Chondrocyte (in vitro differentiated cells): ENCODE measurements at regions not wholly inside any gene's neighbourhood (a gene's known extent, or its start where the extent isn't known, plus 50 kb on each side); places are given as distances from the start of the nearest gene placed in this dataset.
A peak's percentile ranks its signal among the peaks of the same experiment; 100 is the strongest.

Source experiments
- DNase-seq: peaks from one replicate; pipeline ENCODE4 v3.0.0; 2021; ENCODE audit warnings: mixed read lengths, low spot score
- H3K27ac Mint-ChIP-seq: one replicate; pipeline ENCODE4 v1.8.0; 2021; ENCODE audit warnings: mild to moderate bottlenecking, moderate library complexity, mixed read lengths; ENCODE audit not compliant: unreplicated experiment
- H3K27me3 Mint-ChIP-seq: 2 replicates; pipeline ENCODE4 v1.8.0; 2021; ENCODE audit warnings: low read depth, mixed read lengths
- H3K36me3 Mint-ChIP-seq: 2 replicates; pipeline ENCODE4 v1.8.0; 2021; ENCODE audit warnings: low read depth, mixed read lengths
- H3K4me1 Mint-ChIP-seq: 2 replicates; pipeline ENCODE4 v1.8.0; 2021; ENCODE audit warnings: low read depth, mild to moderate bottlenecking, mixed read lengths
- H3K4me3 Mint-ChIP-seq: one replicate; pipeline ENCODE4 v1.8.0; 2021; ENCODE audit warnings: mild to moderate bottlenecking, moderate library complexity, mixed read lengths; ENCODE audit not compliant: unreplicated experiment
- H3K9me3 Mint-ChIP-seq: 2 replicates; pipeline ENCODE4 v1.8.0; 2021; ENCODE audit warnings: low read depth, mixed read lengths
- TF ChIP-seq, protein P1 (sequence below): fragments of 200-600 bp; sonication (generic); IDR thresholded peaks from 2 replicates; pipeline ENCODE4 v1.5.0; 2021; ENCODE audit warnings: antibody characterized with exemption, mild to moderate bottlenecking, moderate library complexity

DNA sequence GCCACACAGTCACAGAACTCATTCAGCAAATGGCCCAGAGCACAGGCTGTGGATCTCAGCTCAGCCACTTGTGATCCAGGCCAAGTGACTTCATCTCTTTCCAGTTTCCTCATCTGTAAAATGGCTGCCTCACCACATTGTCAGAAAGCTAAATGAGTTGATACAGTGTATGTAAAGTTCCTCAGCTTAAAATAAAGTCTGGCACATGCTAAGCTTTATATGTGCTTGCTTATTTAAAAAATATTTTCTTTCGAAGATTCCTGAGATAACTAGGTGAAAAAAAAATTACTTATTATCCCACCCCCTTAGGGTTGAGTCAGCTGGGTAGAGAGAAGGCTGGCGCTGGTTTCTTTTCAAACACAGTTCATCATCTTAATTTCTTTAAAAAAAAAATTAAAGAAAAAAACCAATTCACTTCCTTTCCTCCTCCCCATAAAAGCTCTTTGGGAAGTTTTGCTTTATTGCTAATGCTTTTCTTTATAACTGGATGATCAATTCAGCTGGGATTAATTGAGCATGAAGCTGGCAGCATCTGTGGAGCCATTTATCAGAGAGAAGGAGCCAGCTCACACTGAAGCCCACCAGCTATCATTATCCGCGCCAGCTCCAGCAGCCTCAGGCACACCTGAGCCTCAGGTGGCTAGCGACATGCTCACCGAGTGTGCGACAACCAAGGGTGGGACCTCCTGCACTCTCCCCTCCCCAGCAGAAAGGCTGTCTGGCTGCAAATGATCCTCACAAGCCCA is 354.9 kb downstream of the FOXO1 start:
- Mint-ChIP-seq H3K27ac (peak overlapping the region; percentile 39), H3K27me3 (no peaks in the 10 kb centered on the region), H3K36me3 (no peaks in the 10 kb centered on the region), H3K4me3 (no peak overlapping the region), H3K4me1 (peaks cover 21% of the 10 kb centered on the region), H3K9me3 (no peaks in the 10 kb centered on the region)
- TF ChIP-seq, protein P1, sequence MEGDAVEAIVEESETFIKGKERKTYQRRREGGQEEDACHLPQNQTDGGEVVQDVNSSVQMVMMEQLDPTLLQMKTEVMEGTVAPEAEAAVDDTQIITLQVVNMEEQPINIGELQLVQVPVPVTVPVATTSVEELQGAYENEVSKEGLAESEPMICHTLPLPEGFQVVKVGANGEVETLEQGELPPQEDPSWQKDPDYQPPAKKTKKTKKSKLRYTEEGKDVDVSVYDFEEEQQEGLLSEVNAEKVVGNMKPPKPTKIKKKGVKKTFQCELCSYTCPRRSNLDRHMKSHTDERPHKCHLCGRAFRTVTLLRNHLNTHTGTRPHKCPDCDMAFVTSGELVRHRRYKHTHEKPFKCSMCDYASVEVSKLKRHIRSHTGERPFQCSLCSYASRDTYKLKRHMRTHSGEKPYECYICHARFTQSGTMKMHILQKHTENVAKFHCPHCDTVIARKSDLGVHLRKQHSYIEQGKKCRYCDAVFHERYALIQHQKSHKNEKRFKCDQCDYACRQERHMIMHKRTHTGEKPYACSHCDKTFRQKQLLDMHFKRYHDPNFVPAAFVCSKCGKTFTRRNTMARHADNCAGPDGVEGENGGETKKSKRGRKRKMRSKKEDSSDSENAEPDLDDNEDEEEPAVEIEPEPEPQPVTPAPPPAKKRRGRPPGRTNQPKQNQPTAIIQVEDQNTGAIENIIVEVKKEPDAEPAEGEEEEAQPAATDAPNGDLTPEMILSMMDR, result no peak
- no peak for DNase-seq

DNA sequence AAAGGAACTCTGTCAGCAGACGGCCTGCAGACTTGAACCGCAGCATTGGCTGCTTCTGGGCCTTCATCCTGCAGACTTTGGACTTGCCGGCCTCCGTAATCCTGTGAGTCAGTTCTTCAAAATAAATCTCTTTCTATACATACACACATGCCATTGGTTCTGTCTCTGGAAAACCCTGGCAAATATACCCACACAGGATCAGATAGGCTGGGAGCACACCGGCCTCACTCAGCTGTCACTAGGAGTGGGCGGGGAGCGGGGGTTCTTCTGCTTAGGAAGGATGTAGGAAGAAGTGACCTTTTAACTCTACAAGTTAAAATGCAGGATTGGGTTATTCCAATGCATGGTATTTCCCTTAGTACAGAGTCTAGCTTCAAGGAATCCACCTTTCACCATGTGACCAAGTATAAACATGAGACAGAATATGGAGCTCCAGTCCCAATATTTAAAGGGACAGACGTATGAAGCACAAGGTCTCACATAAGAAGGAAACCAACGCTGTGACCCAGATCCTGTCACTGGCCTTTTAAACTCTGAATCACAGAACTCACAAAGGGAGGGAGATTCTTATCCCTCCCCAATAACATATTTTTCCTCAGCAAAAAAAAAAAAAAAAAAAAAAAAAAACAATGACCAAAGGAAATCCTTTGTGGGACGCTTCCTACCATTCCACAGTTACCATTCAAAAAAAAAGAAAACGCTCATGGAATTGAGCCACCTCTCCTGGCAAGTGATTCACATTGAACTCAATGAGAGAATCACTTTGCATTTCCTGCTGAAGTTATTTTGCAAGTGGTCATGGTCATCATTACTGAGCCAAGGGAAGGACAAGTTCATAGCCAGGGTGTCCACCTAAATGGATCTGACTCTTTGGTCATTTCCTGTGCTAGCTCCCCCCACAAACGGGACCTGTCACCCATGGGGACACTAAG is 352.9 kb downstream of the FOXO1 start:
- Mint-ChIP-seq H3K36me3 (no peaks in the 10 kb centered on the region), H3K27me3 (no peaks in the 10 kb centered on the region), H3K4me3 (no peak overlapping the region), H3K27ac (no peak overlapping the region), H3K9me3 (no peaks in the 10 kb centered on the region), H3K4me1 (peaks cover 21% of the 10 kb centered on the region)
- no peak for DNase-seq
- TF ChIP-seq, protein P1, result no peak

DNA sequence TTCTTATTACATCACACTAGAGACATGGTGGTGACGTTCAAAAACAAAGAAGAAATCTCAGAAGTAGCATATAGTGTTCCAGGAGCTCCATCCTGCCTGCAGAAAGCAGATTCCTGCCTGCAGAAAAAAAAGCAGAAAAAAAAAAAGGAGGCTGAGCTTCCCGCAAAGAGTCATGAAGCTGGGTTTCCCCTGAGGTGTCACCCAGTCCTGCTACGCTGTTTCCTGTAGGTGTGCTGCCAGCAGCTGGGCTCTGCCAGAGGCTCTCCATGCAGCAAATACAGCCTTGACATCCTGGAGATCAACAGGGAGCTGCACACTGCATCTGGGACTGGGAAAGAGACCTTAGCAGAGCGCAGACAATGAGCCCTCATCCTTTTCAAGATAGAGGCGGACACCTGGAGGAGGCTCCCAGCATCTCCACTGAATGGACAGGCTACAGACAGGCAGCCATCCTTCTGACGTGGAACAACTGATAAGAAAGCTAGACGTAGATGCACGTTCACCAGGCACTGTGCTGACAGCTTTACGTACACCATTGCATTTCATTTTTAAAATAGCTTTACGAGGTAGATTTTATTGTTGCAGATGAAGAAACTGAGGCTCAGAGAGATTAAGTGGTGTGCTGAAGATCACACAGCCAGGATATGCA is 350.9 kb downstream of the FOXO1 start:
- DNase-seq, result no peak
- Mint-ChIP-seq H3K36me3 (no peaks in the 10 kb centered on the region), H3K9me3 (no peaks in the 10 kb centered on the region), H3K27ac (no peak overlapping the region), H3K4me3 (no peak overlapping the region), H3K4me1 (peaks cover 21% of the 10 kb centered on the region), H3K27me3 (no peaks in the 10 kb centered on the region)
- TF ChIP-seq, protein P1, result no peak

DNA sequence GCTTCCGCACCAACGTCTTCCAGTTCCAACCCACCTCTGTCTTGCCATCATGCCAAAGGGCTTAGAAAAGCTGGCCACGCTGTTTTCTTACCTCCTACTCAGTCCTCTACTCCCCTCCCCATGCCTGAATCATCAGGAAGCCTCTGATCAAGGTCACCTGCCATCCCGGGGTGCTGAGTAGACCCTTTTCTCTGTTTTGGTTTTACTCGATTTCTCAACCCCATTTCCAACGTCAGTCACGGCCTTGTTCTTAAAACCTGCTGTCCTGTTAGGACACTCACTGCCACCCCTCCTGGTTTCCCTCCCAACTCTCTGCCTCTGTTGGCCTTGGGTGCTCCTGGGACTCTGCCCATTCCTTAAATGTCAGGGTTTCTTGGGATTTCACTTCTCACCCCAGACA is 350.1 kb downstream of the FOXO1 start:
- Mint-ChIP-seq H3K27me3 (no peaks in the 10 kb centered on the region), H3K27ac (no peak overlapping the region), H3K36me3 (no peaks in the 10 kb centered on the region), H3K4me3 (no peak overlapping the region), H3K4me1 (peaks cover 15% of the 10 kb centered on the region), H3K9me3 (no peaks in the 10 kb centered on the region)
- DNase-seq, result no peak
- TF ChIP-seq, protein P1, result no peak

DNA sequence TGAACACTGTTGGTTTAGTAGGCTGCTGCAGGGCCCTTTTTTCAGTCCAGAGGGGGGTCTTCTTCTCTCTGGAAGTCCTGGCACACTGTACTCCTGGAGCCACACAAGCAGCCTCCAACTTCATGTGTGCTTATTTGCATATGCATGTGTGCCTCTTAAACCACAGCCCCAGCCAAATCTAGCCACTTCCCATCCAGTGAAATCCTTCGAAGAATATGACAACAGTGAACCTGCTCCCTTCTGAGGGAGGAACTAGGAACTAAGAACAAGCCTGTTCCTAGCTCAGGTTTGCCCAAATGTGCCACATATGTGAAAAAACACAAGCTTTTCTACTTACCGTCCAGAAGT is 348.5 kb downstream of the FOXO1 start:
- H3K27ac Mint-ChIP-seq, result no peak overlapping the region
- H3K9me3 Mint-ChIP-seq, result no peaks in the 10 kb centered on the region
- H3K27me3 Mint-ChIP-seq, result no peaks in the 10 kb centered on the region
- peaks cover 13% of the 10 kb centered on the region for H3K4me1 Mint-ChIP-seq
- DNase-seq, result no peak
- H3K4me3 Mint-ChIP-seq, result no peak overlapping the region
- no peaks in the 10 kb centered on the region for H3K36me3 Mint-ChIP-seq
- TF ChIP-seq, protein P1, result no peak
